ENCODE measurements at regions not wholly inside any gene's neighbourhood (a gene's known extent, or its start where the extent isn't known, plus 50 kb on each side); places are given as distances from the start of the nearest gene placed in this dataset.

DNA sequence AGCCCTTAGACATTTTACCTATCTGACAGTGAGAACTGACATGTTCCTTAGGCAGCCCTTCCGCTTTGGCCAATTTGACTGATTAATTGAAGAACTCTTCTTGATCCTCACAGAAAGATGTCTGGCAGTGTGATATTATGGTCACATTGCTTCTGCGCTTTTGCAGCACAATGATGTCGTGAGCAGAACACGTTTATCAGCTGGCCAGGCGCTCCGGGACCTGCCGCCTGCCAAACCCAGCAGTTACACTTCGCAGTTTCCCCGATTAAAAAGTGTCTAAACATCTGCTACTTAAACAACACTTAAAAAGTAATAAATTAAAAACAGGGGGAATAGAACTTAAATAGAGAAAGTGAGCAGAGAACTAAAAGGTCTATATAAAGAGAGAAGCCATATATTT is 103.5 kb upstream of the ETS2 start:
- DNase-seq (ENCODE audit: low spot score), result no peak

GRCh38 chr21:38709876-38710275 is 95.9 kb upstream of the ETS2 start:
- DNase-seq (ENCODE audit: low spot score), result no peak

- DNase-seq (ENCODE audit: low spot score), result peak; percentile 65
These were observed 93.7 kb upstream of the ETS2 start for GRCh38 chr21:38712071-38712470.

DNA sequence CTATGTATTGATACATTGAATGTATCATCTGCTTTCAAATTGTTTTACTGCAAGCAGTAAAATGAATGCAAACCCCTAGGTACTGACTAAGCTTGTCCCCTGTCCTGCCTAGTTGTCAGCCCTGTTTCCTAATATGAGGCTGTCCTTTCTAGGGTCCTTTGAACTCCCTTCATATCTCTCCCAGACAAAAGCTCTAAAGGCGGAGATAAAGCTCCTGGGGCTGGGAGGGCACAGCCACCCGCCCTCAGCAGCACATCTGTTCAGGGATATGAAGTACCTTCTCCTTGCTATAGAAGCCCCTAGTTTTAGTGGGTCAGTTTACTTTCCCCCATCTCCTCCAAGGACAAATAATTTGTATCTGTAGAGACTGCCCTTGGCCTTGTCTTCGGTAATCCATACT is 93.1 kb upstream of the ETS2 start:
- no peak for DNase-seq (ENCODE audit: low spot score)

GRCh38 chr21:38714039-38714817 is 91.5 kb upstream of the ETS2 start:
- DNase-seq (ENCODE audit: low spot score), result no peak

GRCh38 chr21:38714999-38715398 is 90.7 kb upstream of the ETS2 start:
- DNase-seq (ENCODE audit: low spot score), result no peak

- DNase-seq (ENCODE audit: low spot score), result no peak
These were observed 89.6 kb upstream of the ETS2 start for GRCh38 chr21:38716088-38716487.

- DNase-seq (ENCODE audit: low spot score), result no peak
These were observed 88.8 kb upstream of the ETS2 start for GRCh38 chr21:38716942-38717341.

DNA sequence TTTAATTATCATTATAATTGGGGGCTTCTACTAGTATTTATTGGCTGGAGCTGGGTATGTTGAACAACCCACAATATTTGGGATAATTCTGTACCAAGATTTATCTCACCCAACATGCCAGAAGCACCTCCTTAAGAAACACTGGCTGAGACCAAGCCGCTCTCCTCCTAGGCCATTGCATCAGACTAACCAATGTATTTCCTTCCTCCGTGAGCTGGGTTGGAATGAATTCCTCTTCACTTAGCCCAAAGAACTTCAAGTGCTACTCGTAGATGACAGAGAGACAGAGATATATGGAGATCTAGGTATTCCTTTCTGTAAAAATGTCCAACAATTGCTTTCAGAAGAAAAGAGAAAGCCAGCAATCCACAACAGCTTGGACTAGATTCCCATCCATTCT is 87.2 kb upstream of the ETS2 start:
- no peak for DNase-seq (ENCODE audit: low spot score)

GRCh38 chr21:38720074-38720473 is 85.7 kb upstream of the ETS2 start:
- no peak for DNase-seq (ENCODE audit: low spot score)

GRCh38 chr21:38721055-38721454 is 84.7 kb upstream of the ETS2 start:
- DNase-seq (ENCODE audit: low spot score), result peak; percentile 13

GRCh38 chr21:38721958-38722357 is 83.8 kb upstream of the ETS2 start:
- DNase-seq (ENCODE audit: low spot score), result no peak

GRCh38 chr21:38725196-38726157 is 80.3 kb upstream of the ETS2 start:
- DNase-seq (ENCODE audit: low spot score), result no peak

DNA sequence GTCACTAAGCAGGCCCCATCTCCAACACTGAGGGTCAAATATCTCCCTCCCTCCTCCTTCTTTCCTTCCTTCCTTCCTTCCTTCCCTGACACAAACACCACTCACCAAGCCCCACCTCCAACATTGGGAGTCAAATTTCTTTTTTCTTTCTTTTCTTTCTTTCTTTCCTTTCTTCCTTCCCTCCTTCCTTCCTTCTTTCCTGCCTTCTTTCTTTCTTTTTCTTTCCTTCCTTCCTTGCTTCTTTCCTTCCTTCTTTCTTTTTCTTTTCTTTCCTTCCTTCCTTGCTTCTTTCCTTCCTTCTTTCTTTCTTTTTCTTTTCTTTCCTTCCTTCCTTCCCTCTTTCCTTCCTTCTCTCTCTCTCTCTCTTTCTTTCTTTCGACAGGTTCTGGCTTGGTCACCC is 79.2 kb upstream of the ETS2 start:
- DNase-seq (ENCODE audit: low spot score), result no peak

- no peak for DNase-seq (ENCODE audit: low spot score)
These were observed 76.4 kb upstream of the ETS2 start for GRCh38 chr21:38729291-38729690.

- no peak for DNase-seq (ENCODE audit: low spot score)
These were observed 75.9 kb upstream of the ETS2 start for GRCh38 chr21:38729754-38730379.

DNA sequence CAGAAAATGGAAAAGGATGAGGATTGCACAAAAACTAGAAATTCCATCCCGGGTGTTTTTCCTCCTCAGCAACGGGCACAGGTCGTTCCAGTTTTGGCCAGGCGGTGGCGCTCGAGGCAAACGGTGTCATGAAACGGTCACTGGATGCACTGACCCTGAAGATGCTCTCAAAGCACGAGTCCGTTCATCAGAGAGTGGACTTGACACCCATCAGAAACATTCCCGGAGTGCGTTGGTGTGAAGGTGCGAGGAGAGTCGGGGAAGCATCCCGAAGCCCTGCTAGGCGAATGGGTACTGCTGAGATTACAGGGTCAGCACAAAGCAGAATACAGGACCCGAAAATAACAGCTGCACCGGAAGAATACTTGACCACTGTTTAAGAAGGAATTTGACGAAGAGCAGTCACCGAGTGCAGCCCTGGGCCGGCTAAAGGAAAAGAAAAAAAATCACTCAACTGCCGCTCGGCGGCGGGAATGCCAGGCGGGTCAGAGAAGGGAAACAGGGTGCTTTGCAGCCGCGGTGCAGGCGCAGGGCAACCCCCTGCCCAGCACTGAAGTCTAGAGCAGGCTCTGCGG is 71.7 kb upstream of the ETS2 start:
- DNase-seq (ENCODE audit: low spot score), result peak; percentile 74

DNA sequence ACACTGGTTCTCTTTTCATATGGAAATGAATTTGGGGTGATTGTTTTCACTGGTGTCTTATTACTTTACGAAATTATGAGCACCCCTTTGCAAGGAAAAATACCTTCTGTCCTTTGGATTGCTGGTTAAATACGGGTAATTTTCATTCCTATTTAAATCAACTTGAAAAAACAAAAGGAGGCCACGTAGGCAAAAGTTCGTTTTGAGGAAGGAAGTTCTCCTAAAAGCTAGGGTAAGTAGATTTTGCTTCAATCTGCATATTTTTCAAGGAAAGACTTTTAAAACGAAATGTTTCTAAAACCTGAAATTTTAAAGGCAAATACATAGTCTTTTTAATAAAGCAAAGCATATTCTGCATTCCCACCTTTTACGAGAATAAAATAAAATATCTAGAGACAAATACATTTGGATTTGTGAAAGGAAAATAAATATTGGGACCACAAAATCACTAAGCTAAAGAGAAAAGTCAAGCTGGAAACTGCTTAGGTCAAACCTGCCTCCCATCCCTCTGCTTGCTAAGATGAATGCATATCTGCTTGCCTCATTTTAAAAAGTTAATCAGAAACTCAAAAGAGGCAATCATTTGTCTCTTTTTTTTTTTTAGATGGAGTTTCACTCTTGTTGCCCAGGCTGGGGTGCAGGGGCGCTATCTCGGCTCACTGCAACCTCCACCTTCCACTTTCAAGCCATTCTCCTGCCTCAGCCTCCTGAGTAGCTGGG is 70.9 kb upstream of the ETS2 start:
- DNase-seq (ENCODE audit: low spot score), result no peak

GRCh38 chr21:38735626-38736206 is 70.0 kb upstream of the ETS2 start:
- no peak for DNase-seq (ENCODE audit: low spot score)

DNA sequence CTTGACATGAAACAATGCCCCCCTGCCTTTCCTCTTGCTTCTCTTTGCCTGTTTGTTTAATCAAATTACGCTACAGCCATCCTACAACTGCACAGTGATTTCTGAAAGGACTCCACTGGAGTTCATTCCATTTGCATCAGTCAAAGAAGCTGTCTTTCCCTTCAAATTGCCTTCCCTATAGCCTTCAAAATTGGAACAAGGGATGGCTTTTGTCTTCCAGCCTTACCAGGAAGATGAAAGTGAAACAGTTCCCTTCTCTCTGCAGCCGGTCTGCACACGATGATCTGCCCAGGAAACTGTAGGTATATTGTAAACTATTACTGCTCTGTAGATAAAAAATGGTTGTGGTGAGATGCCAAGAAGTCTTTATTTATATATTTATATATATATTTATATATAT is 65.6 kb upstream of the ETS2 start:
- no peak for DNase-seq (ENCODE audit: low spot score)
